K562 (cell line): ENCODE measurements at regions not wholly inside any gene's neighbourhood (a gene's known extent, or its start where the extent isn't known, plus 50 kb on each side); places are given as distances from the start of the nearest gene placed in this dataset.

ENCODE experiments used
- BACH1 ChIP-seq: fragments of 200-800 bp; sonication (Bioruptor generic); IDR thresholded peaks from 2 replicates; pipeline ENCODE4 v1.6.1; 2016; ENCODE audit warnings: missing genetic modification characterization, missing compliant biosample characterization
- CBFA2T2 ChIP-seq: fragments of 450-650 bp; conservative IDR thresholded peaks from 2 replicates; pipeline ENCODE4 v1.6.1; 2017; ENCODE audit warnings: mild to moderate bottlenecking
- EGR1 ChIP-seq: fragments of 450-650 bp; conservative IDR thresholded peaks from 2 replicates; pipeline ENCODE4 v1.6.1; 2017; ENCODE audit warnings: mild to moderate bottlenecking
- EP300 ChIP-seq: IDR thresholded peaks from 2 replicates; pipeline ENCODE4 v1.6.1; 2012; ENCODE audit warnings: low read length, improper control_type of control experiment
- ETV1 ChIP-seq: fragments of 450-650 bp; conservative IDR thresholded peaks from 2 replicates; pipeline ENCODE4 v1.6.1; 2016; ENCODE audit warnings: missing genetic modification characterization, control low read depth, low read depth, missing compliant biosample characterization
- HNRNPLL ChIP-seq: fragments of 200-400 bp; formaldehyde crosslinking; IDR thresholded peaks from 2 replicates; pipeline ENCODE4 v1.6.1; 2017; ENCODE audit warnings: low read length, low read depth, mild to moderate bottlenecking; ENCODE audit not compliant: poor library complexity, severe bottlenecking
- L3MBTL2 ChIP-seq: fragments of 450-650 bp; IDR thresholded peaks from 2 replicates; pipeline ENCODE4 v1.6.1; 2016; ENCODE audit warnings: mild to moderate bottlenecking, moderate library complexity
- MAFG ChIP-seq: fragments of 450-650 bp; conservative IDR thresholded peaks from 2 replicates; pipeline ENCODE4 v1.6.1; 2016; ENCODE audit warnings: missing genetic modification characterization, missing compliant biosample characterization
- MAZ ChIP-seq, 2 experiments: fragments of 450-650 bp in 1 of 2; sonication (generic) in 1 of 2; formaldehyde crosslinking; IDR thresholded peaks in 1 of 2; conservative IDR thresholded peaks in 1 of 2; 2 replicates each; pipeline versions ENCODE4 v1.4.0 to v1.5.0; 2020; ENCODE audit warnings: mild to moderate bottlenecking in 1 of 2, missing genetic modification reagents in 1 of 2
- NR2C2 ChIP-seq, 2 experiments: fragments of 200-800 bp in 1 of 2; sonication (Bioruptor generic) in 1 of 2; sonication (generic) in 1 of 2; formaldehyde crosslinking in 1 of 2; IDR thresholded peaks; 2 replicates each; pipeline versions ENCODE4 v1.6.1 to v1.8.0; 2016 to 2022; ENCODE audit warnings: mild to moderate bottlenecking in 1 of 2, missing compliant biosample characterization in 1 of 2, missing genetic modification characterization in 1 of 2, missing genetic modification reagents in 1 of 2
- TBL1XR1 ChIP-seq, 2 experiments: IDR thresholded peaks; 2 replicates each; pipeline ENCODE4 v1.6.1; 2012; ENCODE audit warnings: improper control_type of control experiment in 2 of 2, low read length in 2 of 2, mild to moderate bottlenecking in 1 of 2
- TEAD4 ChIP-seq, 2 experiments: sonication (generic) in 1 of 2; formaldehyde crosslinking in 1 of 2; IDR thresholded peaks; 2 replicates each; pipeline versions ENCODE4 v1.6.1 to v1.8.0; 2012 to 2022; ENCODE audit warnings: borderline replicate concordance in 1 of 2, inconsistent platforms in 1 of 2, low read length in 1 of 2, mild to moderate bottlenecking in 1 of 2, missing genetic modification reagents in 1 of 2
- ZBED1 ChIP-seq: IDR thresholded peaks from 2 replicates; pipeline ENCODE4 v1.6.1; 2014
- ZNF140 ChIP-seq: fragments of 250-450 bp; sonication (Bioruptor Pico); IDR thresholded peaks from 2 replicates; pipeline ENCODE4 v1.8.0; 2021; ENCODE audit warnings: moderate library complexity, mild to moderate bottlenecking, inconsistent platforms
- ZNF584 ChIP-seq: fragments of 200-800 bp; sonication (Bioruptor generic); IDR thresholded peaks from 2 replicates; pipeline ENCODE4 v1.6.1; 2016; ENCODE audit warnings: low read depth, mild to moderate bottlenecking, missing genetic modification characterization, missing compliant biosample characterization
- ZNF75A ChIP-seq: fragments of 450-650 bp; formaldehyde crosslinking; IDR thresholded peaks from 2 replicates; pipeline ENCODE4 v1.4.0; 2020; ENCODE audit warnings: mild to moderate bottlenecking
- TF ChIP-seq, protein P1 (sequence below): fragments of 450-650 bp; IDR thresholded peaks from 2 replicates; pipeline ENCODE4 v1.7.0; 2016; ENCODE audit warnings: borderline replicate concordance
- TF ChIP-seq, protein P2 (sequence below): fragments of 250-450 bp; sonication (Bioruptor Pico); IDR thresholded peaks from 2 replicates; pipeline ENCODE4 v1.4.0; 2020
- TF ChIP-seq, protein P3 (sequence below): fragments of 450-650 bp; IDR thresholded peaks from 2 replicates; pipeline ENCODE4 v1.6.1; 2017; ENCODE audit warnings: antibody characterized with exemption, mild to moderate bottlenecking

DNA sequence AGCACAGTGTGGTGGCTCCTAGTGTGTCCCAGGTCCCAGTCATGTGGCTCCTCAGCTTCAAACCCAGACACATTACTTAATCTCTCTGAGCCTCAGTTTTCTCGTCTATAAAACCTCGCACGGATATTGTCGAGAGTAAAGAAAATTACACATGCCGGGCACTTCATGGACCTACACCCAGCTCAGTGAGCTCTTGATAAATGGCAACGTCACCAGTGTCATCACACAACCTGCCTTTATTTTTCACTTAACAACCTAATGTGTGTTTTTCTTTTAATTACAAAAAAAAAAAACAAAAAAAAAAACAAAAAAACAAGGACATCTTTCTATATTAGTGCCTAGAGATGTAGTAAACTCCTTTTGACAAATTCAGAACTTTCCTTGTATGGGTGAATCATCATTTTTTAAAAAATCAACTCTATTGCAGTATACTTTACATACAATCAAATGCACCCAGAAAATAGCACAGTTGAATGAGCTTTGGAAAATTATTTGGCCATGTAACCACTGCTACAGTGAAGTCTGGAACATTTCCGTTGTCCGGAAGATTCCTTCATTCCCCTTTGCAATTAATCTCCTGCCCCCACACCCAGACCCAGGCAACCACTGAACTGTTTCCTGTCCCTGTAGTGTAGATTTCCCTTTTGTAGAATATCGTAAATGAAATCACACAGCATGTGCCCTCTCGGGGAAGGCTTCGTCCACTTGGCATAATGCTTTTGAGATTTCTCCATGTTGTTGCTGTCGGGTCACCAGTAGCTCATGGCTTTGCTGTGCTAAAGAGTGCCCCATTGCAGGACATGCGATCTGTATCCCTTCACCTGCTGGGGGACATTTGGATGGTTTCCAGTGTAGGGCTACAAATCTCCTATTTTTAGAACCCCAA, 100.4 kb upstream of the LARP1 start (continued):
- TF ChIP-seq, protein P1, sequence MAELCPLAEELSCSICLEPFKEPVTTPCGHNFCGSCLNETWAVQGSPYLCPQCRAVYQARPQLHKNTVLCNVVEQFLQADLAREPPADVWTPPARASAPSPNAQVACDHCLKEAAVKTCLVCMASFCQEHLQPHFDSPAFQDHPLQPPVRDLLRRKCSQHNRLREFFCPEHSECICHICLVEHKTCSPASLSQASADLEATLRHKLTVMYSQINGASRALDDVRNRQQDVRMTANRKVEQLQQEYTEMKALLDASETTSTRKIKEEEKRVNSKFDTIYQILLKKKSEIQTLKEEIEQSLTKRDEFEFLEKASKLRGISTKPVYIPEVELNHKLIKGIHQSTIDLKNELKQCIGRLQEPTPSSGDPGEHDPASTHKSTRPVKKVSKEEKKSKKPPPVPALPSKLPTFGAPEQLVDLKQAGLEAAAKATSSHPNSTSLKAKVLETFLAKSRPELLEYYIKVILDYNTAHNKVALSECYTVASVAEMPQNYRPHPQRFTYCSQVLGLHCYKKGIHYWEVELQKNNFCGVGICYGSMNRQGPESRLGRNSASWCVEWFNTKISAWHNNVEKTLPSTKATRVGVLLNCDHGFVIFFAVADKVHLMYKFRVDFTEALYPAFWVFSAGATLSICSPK: no peak
- peak; percentile 86 for TF ChIP-seq L3MBTL2
- TF ChIP-seq, protein P2, sequence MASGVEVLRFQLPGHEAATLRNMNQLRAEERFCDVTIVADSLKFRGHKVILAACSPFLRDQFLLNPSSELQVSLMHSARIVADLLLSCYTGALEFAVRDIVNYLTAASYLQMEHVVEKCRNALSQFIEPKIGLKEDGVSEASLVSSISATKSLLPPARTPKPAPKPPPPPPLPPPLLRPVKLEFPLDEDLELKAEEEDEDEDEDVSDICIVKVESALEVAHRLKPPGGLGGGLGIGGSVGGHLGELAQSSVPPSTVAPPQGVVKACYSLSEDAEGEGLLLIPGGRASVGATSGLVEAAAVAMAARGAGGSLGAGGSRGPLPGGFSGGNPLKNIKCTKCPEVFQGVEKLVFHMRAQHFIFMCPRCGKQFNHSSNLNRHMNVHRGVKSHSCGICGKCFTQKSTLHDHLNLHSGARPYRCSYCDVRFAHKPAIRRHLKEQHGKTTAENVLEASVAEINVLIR (CRISPR knock-in tag): no peak
- peak; percentile 37; the same call in 1 of the 2 replicates for TF ChIP-seq MAFG (tag)
- 0 out of 2 replicates have a peak, but pooled peaks have one; percentile 22 for TF ChIP-seq EGR1
- TF ChIP-seq ZBED1: no peak
- no peak; the same call in 1 of the 2 replicates for TF ChIP-seq BACH1
- TF ChIP-seq ZNF584 (CRISPR knock-in tag): peak; percentile 41; the same call in 1 of the 2 replicates
- no peak for TF ChIP-seq NR2C2 (CRISPR knock-in tag; IDR thresholded peaks at IDR 0.05)
- peak; percentile 42; the same call in 1 of the 2 replicates for TF ChIP-seq NR2C2 (tag; IDR thresholded peaks at IDR 0.05)
- peak; percentile 59; the same call in 1 of the 2 replicates for TF ChIP-seq EP300
- TF ChIP-seq HNRNPLL: no peak
- no peak for TF ChIP-seq ZNF140 (CRISPR knock-in tag)
- peak; percentile 66 for TF ChIP-seq TEAD4 (IDR thresholded peaks at IDR 0.05; ENCODE audit: low read length)
- no peak for TF ChIP-seq TEAD4 (CRISPR knock-in tag; IDR thresholded peaks at IDR 0.05; ENCODE audit: borderline replicate concordance)
- peak; percentile 93 for TF ChIP-seq ETV1
- peak; percentile 29; the same call in 1 of the 2 replicates for TF ChIP-seq CBFA2T2
- TF ChIP-seq ZNF75A (CRISPR knock-in tag): no peak
- 0 out of 4 replicates have a peak, but pooled peaks of 1 of the 2 experiments have one; percentile 55 for TF ChIP-seq TBL1XR1 (IDR thresholded peaks at IDR 0.05; ENCODE audit: low read length in 2 of 2)
- TF ChIP-seq, protein P3, sequence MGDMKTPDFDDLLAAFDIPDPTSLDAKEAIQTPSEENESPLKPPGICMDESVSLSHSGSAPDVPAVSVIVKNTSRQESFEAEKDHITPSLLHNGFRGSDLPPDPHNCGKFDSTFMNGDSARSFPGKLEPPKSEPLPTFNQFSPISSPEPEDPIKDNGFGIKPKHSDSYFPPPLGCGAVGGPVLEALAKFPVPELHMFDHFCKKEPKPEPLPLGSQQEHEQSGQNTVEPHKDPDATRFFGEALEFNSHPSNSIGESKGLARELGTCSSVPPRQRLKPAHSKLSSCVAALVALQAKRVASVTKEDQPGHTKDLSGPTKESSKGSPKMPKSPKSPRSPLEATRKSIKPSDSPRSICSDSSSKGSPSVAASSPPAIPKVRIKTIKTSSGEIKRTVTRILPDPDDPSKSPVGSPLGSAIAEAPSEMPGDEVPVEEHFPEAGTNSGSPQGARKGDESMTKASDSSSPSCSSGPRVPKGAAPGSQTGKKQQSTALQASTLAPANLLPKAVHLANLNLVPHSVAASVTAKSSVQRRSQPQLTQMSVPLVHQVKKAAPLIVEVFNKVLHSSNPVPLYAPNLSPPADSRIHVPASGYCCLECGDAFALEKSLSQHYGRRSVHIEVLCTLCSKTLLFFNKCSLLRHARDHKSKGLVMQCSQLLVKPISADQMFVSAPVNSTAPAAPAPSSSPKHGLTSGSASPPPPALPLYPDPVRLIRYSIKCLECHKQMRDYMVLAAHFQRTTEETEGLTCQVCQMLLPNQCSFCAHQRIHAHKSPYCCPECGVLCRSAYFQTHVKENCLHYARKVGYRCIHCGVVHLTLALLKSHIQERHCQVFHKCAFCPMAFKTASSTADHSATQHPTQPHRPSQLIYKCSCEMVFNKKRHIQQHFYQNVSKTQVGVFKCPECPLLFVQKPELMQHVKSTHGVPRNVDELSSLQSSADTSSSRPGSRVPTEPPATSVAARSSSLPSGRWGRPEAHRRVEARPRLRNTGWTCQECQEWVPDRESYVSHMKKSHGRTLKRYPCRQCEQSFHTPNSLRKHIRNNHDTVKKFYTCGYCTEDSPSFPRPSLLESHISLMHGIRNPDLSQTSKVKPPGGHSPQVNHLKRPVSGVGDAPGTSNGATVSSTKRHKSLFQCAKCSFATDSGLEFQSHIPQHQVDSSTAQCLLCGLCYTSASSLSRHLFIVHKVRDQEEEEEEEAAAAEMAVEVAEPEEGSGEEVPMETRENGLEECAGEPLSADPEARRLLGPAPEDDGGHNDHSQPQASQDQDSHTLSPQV: peak; percentile 89
- TF ChIP-seq MAZ (CRISPR knock-in tag; conservative IDR thresholded peaks at IDR 0.05 in 1 of 2, IDR thresholded peaks at IDR 0.05 in 1 of 2): 0 out of 4 replicates have a peak, but pooled peaks of 1 of the 2 experiments have one; percentile 30
